GM19452 (cell line): ENCODE measurements at regions not wholly inside any gene's neighbourhood (a gene's known extent, or its start where the extent isn't known, plus 50 kb on each side); places are given as distances from the start of the nearest gene placed in this dataset.
"Not testable (repeated sequence)": the region's sequence is repeated elsewhere in the genome, so short reads cannot be mapped to it uniquely, and the experiment has no call there.

ENCODE experiments used
- ATAC-seq: cut with Tn5 transposase; IDR thresholded peaks from one replicate; pipeline ENCODE4 v1.9.1; 2021; ENCODE audit not compliant: unreplicated experiment

DNA sequence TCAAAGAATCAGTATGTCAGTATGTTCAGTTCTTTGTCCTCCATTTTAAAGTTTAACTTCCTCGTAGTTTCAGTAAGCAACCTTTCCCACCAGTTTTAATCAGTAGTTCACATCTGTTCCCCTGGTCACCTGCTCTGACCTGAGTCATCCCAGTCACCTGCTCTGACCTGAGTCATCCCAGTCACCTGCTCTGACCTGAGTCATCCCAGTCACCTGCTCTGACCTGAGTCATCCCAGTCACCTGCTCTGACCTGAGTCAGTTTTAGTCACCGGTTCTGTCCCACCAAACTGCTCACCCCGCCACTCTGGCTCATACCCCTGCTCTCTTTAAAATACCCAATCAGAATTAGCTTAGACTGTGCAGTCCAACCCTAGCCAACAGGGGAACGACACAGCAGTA lies 180.1 kb upstream of the CNTN6 start:
- not testable (repeated sequence) for ATAC-seq

GRCh38 chr3:923161-923910 lies 169.5 kb upstream of the CNTN6 start:
- no peak for ATAC-seq

DNA sequence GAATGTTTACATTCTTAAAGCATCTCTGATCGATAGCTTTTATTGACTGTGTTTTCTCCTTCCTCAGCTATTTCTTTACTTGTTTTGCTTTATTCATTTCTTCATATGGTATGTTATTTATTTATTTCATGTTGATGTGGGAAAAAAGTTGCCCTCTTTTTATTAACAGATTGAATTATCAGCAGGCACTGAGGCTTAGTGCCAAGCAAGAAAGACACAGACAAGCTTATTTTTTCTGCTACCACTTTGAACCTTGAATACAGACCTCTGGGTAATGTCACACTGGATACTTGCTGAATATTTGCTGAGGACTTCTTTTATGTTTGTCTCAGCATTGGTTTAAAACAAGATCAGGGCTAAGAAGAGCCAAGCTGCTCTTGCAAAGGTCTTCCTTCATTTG lies 162.0 kb upstream of the CNTN6 start:
- ATAC-seq, result no peak

- no peak for ATAC-seq
These were observed 159.5 kb upstream of the CNTN6 start for GRCh38 chr3:933326-933725.

GRCh38 chr3:944786-945185 lies 148.0 kb upstream of the CNTN6 start:
- no peak for ATAC-seq

GRCh38 chr3:945738-946137 lies 147.1 kb upstream of the CNTN6 start:
- no peak for ATAC-seq

GRCh38 chr3:952906-953305 lies 139.9 kb upstream of the CNTN6 start:
- ATAC-seq, result no peak

- no peak for ATAC-seq
These were observed 129.6 kb upstream of the CNTN6 start for GRCh38 chr3:963255-963654.

DNA sequence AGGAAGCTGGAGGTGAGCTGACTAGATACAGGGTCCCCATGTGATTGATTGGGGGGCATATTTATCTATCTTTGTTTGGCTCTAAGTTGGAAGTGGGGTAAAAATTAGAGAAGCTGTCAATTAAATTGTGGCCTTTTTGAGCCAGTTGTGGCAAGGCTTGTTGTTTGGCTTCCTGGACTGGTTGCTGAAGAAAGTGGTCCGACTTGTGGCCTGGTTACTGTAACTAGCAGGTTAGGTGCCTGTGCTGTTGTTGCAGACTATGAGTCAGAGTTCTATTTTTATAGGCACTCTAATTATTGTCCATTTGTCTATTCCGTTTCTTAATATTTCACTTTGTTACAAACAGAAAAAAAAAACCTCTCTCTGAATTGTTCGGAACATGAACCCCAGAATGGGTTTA lies 129.1 kb upstream of the CNTN6 start:
- ATAC-seq, result no peak

DNA sequence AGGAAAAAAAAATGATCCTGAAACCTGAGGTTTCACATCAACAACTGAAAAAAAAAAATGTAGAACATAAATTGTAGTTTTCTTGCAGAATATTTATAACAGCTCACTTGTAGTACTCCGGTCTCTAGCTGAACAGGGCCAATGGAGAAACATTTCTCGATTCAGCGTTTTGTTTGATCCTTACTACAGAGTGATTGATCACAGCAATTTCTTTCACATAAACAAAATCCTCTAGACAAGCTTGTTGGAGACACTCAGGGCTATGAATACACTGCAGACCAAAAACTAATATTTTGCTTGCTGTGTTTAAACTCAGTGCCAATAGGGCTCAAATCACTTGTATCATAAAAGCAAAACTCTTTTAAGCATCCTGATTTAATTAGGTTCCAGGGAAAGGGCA lies 127.0 kb upstream of the CNTN6 start:
- no peak for ATAC-seq

DNA sequence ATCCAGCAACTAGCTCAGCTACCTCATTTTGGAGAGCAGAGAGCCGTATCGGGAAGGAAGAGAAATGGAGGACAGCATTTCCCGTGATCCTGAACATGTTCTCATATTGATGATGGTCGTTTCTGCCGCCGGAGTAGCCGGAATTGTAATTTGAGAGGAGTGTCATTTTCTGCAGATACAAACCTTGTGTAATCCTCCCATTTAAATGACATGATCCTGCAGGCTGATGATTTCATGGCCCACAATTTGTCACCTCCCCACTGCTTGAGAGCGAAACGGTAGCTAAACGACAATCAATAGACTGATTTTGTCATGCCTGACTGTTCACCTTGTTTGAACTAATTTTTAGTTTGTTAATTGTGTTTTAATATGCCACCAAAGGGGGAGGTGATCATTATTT lies 126.5 kb upstream of the CNTN6 start:
- no peak for ATAC-seq

DNA sequence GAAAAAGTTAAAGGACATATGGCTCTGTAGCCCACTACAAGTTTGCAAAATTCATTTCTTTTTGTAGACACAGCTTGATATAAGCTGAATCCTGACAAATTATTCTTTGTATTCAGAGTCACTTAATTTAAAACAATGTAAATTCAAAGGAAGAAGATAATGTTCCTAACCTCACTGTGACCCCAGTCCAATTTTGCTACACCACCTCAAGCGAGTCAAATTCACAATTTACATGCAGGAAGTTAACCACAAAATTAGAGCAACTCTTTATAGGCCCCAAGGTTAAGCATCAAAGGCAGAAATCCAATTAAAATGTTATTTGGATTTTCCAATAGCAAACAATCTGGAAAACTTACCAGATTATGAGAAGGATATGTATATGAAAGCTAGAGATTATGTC lies 119.5 kb upstream of the CNTN6 start:
- ATAC-seq, result no peak

DNA sequence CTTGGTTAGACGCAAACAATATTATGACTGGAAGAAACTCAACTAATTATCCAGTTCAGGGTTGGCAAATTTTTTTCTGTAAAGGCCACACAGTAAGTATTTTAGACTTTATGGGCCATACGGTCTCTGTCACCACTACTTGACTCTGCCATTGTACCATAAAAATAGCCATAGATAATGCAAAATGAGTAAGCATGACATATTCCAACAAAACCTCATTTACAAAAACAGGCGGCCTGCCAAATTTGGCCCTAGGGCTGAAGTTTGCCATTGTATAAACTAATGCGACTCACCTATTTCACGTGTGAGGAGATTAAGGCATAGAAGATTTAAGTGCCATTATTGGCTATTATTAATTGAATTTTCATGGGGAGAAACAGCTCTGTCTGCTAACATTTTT lies 116.8 kb upstream of the CNTN6 start:
- no peak for ATAC-seq

DNA sequence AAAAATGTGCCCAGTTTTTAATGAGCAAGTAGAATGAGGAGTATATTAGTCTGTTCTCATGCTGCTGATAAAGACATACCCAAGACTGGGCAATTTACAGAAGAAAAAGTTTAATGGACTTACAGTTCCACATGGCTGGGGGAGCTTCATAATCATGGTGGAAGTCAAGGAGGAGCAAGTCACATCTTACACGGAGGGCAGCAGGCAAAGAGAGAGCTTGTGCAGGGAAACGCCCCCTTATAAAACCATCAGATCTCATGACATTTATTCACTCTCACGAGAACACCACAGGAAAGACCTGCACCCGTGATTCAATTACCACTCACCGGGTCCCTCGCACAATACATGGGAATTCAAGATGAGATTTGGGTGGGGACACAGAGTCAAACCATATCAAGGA lies 111.7 kb upstream of the CNTN6 start:
- ATAC-seq, result no peak

DNA sequence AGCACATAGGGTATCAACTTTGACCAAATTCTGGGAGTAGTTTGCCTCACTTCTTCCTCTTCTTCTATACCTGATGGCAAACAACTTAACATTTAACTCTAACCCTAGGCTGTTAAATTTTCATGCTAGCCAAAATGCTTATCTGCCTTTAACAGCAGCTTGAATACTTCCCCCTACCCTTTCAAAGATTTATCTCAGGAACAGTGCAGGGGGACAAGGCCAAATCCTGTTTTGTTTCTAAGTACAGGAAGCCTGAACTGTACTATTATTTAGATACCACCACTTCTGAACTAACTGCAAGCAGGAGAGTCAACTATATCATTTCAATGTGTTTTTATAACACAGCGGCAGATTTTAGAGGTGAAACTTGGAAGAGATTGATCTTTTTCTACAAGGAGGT lies 104.0 kb upstream of the CNTN6 start:
- no peak for ATAC-seq

GRCh38 chr3:992871-993270 lies 100.0 kb upstream of the CNTN6 start:
- ATAC-seq, result no peak

DNA sequence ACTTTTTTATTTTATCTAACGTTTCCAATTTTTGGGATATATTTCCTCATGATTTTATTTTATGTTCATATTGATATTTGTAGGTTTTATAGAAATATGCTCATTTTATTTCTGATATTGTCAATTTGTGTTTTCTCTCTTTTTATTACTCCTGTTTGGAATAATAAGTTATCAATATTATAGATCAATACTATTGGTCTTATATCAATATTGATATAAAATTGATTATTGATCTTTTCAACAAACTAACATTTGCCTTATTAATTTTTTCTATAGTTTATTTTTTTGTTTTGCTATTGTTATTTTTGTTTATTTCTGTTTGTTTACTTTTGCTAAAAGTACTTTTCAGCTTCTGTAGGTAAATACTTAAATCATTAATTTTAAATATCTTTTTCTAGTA lies 90.8 kb upstream of the CNTN6 start:
- ATAC-seq, result no peak

DNA sequence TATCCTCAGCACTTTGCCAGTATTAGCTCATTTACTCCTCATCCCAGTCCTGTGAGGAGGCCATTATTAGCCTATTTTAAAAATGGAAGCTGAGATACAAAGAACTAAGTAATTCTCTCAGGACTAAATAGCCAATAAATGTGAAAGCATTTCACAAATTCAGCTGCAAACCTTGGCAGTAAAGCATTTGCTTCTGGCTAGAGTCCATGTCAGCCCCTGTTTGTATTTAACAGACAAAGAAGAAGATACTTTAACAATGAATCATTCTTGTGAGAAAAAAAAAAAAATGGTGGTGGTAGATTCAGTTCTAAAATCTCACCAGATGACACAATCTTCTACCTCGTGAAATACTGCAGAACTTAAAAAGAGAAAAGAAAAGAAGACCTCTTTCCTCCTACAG lies 85.0 kb upstream of the CNTN6 start:
- no peak for ATAC-seq

DNA sequence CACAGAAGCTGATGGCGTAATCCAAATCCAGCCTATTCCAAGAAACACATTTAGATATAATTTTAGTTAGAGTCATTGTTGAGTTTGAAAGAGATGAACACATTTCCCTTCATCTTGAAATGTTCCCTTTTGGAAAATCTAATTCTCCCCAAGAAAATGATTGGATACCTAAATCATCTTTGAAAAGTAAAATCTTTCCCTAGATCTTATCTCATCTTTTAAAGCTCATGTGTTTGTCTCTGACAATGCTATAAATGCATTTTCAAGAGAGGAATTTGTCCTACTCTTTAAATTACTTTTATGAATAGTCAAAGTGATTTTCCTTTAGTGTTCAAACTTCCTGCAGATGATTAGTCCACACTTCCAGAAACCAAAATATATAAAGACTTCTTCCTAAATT lies 82.6 kb upstream of the CNTN6 start:
- ATAC-seq, result no peak

DNA sequence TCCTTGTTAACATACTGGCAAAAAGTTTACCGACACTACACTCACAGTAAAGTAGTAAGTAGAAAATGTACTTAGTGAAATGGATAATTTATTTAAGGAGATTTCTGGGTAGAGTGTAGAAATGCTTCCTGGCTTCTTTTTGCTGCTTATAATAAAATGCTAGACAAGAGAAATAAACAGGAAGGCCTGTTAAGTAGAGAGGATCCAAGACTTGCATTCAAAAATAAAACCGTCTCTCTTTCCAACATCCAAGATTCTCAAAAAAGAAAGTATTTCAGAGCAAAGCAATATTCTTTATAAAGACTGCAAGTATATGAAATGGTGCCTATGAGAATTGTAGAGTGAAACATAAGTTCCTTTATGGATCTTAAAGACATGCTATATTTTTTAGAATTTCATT lies 77.0 kb upstream of the CNTN6 start:
- no peak for ATAC-seq

- no peak for ATAC-seq
These were observed 75.0 kb upstream of the CNTN6 start for GRCh38 chr3:1017870-1018269.

GRCh38 chr3:1019157-1019556 lies 73.7 kb upstream of the CNTN6 start:
- ATAC-seq, result no peak

- ATAC-seq, result no peak
These were observed 66.4 kb upstream of the CNTN6 start for GRCh38 chr3:1026395-1026794.
